B cell (primary cell): ENCODE measurements at regions not wholly inside any gene's neighbourhood (a gene's known extent, or its start where the extent isn't known, plus 50 kb on each side); places are given as distances from the start of the nearest gene placed in this dataset.

Experiments used
- EZH2 ChIP-seq: IDR thresholded peaks from 2 replicates; pipeline ENCODE4 v1.6.1; 2012; ENCODE audit warnings: borderline replicate concordance, low read depth, mild to moderate bottlenecking, moderate library complexity, low read length; ENCODE audit not compliant: insufficient read depth, poor library complexity, severe bottlenecking
- TF ChIP-seq, protein P1 (sequence below): fragments of 200-600 bp; IDR thresholded peaks from one replicate; pipeline ENCODE4 v1.8.0; 2022; ENCODE audit warnings: antibody characterized with exemption, mild to moderate bottlenecking

DNA sequence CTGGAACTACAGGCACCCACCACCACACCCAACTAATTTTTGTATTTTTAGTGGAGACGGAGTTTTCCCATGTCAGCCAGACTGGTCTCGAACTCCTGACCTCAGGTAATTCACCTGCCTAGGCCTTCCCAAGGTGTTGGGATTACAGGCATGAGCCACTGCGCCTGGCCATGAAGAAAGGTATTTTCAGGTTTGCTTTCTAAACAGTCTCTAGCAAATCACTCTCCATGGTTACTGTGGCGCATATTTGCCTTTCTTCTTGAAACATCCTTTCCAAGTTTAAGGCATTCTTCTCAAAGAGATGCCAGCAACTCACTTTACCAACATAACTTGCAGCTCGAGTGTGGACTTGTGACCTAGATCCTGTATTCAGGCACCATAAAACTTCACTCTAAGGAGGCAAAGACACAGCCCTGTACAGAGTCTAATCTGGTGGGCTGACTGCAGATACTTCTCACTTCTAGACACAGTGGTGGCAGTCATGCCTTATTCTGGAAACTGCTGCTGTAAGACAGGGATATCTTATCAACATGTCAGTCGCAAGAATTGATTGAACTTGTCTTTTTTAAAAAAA lies 461.4 kb upstream of the TSHZ3 start:
- TF ChIP-seq, protein P1, sequence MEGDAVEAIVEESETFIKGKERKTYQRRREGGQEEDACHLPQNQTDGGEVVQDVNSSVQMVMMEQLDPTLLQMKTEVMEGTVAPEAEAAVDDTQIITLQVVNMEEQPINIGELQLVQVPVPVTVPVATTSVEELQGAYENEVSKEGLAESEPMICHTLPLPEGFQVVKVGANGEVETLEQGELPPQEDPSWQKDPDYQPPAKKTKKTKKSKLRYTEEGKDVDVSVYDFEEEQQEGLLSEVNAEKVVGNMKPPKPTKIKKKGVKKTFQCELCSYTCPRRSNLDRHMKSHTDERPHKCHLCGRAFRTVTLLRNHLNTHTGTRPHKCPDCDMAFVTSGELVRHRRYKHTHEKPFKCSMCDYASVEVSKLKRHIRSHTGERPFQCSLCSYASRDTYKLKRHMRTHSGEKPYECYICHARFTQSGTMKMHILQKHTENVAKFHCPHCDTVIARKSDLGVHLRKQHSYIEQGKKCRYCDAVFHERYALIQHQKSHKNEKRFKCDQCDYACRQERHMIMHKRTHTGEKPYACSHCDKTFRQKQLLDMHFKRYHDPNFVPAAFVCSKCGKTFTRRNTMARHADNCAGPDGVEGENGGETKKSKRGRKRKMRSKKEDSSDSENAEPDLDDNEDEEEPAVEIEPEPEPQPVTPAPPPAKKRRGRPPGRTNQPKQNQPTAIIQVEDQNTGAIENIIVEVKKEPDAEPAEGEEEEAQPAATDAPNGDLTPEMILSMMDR = no peak
- TF ChIP-seq EZH2 = no peak
